Hippocampal formation (tissue), 2 donors: ENCODE measurements at regions not wholly inside any gene's neighbourhood (a gene's known extent, or its start where the extent isn't known, plus 50 kb on each side); places are given as distances from the start of the nearest gene placed in this dataset.
"Not testable (repeated sequence)": the region's sequence is repeated elsewhere in the genome, so short reads cannot be mapped to it uniquely, and the experiment has no call there.

Experiments
- DNase-seq, 2 donors: peaks; one replicate each; lab custom pipeline; 2025; lab: John Stamatoyannopoulos, UW

DNA sequence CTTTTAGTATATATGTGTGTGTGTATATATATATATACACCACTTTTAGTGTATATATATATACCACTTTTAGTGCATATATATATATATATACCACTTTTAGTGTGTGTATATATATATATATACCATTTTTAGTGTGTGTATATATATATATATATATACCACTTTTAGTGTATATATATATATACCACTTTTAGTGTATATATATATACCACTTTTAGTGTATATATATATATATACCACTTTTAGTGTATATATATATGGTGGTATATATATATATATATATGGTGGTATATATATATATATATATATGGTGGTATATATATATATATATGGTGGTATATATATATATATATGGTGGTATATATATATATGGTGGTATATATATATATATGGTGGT lies 79.5 kb upstream of the ANK3 start:
- not testable (repeated sequence) for DNase-seq

DNA sequence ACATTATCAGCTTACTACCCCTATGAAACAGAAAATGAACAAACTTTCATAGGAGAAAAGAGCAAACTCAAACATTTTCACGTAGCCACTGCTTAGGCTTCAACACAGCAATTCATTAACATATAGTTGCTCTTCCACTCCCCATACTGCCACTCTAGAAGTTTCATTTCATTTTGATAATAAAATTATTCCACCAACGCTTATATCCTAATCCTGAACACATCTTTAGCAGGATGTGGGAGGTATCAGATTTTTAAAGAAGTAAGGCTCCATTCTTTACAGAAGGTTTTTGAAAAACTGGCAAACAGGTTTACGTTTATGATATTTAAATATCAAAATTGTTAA lies 77.5 kb upstream of the ANK3 start:
- no peak for DNase-seq

DNA sequence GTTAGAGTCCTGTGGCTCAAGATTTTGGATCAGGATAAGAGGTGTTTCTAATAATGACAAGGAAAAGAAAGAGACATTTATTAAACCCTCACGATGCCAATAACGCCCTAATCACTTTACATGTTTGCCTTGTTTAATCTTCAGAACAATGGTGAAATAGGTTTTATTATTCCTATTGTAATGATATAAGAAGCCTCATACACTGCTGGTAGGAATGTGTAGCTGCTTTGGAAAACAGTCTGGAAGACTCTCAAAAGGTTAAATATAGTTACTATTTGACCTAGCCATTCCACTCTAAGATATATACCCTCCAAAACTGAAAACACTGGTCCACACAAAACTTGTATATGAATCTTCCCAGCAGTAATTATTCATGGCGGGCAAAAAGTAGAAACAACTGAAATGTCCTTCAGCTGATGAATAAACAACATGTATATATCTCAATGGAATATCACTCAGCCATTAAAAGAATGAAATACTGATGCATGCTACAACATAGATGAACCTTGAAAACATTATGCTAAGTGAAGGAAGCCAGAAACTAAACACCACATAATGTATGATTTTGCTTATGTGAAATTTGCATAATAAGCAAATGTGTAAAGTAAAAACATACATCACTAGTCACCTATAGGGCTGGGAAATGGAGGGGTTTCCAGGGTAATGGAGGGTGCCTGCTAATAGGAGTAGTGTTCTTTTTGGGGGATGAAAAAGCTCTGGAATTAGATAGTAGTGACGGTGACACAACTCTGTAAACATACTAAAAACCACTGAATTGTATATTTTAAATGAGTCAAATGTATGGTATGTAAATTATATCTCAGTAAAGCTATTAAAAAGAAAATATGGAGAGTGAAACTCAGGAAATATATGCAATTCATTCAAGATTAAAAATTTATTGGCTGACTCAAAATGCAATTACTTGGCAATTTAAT lies 76.9 kb upstream of the ANK3 start:
- no peak for DNase-seq

DNA sequence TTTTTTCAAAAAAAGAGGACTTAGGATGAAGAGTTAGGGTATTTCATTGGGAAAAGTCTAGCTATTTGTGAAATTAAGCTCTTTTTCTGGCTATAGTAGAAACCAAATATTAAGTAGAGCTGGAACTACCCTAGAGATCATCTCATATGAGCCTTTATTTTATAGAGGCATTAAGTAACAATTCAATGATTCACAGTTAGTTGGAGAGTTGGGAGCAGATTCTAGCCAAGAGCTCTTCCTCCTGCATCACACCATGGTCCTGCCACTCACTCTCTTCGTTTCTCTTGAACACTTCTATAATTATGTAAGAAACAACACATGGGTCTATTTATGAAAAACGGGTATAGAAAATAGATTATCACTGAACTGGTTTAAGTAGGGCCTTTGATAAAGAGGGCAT lies 76.1 kb upstream of the ANK3 start:
- DNase-seq = no peak

- no peak for DNase-seq
Observed at GRCh38 chr10:60464659-60465058, 75.0 kb upstream of the ANK3 start.

GRCh38 chr10:60463746-60464145 lies 74.1 kb upstream of the ANK3 start:
- no peak for DNase-seq

DNA sequence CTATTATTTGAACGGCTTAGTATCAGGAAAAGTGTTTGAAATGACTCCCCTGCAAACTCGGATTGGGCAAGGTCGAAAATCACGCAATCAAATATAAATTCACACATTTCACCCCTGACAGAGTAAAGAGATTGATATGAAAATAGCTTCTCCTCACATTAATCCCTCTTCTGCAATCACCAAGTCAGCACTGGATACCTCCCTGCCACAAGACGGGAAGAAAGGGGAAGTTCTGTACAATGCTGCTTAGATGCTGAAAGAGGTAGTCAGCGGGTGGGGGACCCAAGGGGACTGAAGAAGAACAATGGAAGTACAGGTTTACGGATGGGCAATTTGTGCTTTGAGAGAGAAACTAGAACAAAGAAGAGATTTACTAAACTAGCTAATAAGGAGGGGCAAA lies 72.0 kb upstream of the ANK3 start:
- DNase-seq = no peak

DNA sequence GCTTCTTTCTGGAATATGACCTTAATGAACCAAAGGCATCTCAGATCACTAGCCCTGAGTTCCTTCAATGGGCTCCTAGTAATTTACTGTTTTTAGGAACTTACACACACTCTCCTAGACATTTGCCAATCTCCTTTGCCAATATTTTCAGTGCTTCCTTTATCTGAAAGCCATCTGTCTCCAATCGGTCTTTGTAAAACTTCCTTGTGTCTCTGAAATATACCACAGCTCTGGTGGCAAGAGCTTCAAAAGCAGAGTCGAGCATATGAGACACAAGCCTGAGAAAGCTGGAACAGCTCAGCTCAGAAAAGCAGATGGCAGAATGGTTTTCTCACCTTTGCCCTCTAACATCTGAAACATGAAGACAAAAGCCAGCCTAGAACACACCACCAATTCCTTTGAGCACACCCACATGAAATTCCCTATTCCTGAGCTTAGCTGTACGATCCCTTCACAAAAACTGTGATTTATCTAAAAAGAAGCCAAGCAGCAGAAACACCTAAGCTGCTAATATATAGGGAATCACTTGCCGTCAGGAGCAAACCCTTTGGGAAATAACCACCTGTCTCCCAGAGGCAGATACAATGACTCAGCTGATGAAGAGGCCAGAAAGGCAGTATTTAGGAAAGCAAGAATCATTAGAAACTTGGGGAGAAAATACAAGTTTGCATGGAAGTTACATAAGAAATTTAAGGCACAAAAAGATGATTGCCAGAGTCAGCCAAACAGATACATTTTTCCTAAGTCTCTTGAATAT lies 70.2 kb upstream of the ANK3 start:
- DNase-seq = no peak

- no peak for DNase-seq
Observed at GRCh38 chr10:60456053-60456452, 66.4 kb upstream of the ANK3 start.

- DNase-seq = no peak
Observed at GRCh38 chr10:60454336-60454735, 64.7 kb upstream of the ANK3 start.

- no peak for DNase-seq
Observed at GRCh38 chr10:60453036-60453435, 63.4 kb upstream of the ANK3 start.

- DNase-seq = no peak
Observed at GRCh38 chr10:60450291-60450690, 60.6 kb upstream of the ANK3 start.

GRCh38 chr10:60448246-60448645 lies 58.6 kb upstream of the ANK3 start:
- no peak for DNase-seq

DNA sequence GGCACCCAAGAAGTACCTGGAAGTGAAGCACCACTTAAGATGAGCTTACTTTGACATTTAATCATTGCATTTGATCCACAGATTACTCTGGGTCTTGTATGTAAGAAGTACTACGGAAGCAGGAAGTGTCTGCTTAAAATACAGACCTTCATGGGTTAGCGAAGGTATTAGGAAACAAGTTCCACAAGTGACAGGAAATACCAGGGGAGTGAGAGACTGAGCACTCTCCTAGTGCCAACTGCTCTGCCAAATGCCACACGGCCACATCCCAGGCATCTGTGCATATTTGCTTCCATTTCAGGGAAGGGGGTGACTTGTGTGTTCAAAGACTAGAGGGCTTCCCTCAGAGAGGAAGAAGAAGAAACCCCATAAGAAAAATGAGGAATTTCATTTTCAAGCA lies 57.2 kb upstream of the ANK3 start:
- no peak for DNase-seq

DNA sequence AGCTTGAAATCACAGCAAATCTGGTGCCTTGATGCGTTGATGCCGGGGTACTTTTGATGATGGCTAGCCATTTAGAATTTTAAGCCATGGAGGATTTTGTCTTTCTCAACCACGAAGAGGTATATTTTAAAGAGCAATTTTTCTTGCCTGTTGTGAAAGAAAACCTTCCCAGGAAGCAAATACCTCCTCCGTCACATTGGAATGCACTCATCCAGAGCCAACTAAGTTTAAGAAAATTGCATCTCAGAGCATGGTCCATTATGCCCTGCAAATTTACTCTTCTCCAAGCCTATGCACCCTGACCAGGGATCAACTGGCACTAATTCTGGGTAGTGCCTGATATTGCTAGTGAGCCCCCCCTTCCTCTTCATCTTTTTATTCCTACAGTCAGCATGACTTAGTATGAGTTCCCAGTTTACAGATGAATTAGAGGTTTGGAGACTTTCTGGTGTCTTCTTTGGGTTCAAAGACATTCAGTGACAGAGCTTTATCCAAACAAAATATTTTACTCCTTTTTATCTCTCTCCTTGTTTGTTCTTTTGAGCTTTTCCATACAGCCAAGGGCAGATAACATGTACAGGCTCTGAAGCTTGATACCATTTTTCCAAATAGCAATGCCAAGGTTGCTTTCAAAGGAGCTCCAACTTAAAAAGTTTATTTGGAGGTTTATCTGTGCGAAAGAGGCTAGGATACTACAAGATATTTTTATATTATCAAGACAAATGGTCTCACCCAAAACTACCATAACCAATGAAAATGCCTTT lies 56.6 kb upstream of the ANK3 start:
- DNase-seq = no peak

DNA sequence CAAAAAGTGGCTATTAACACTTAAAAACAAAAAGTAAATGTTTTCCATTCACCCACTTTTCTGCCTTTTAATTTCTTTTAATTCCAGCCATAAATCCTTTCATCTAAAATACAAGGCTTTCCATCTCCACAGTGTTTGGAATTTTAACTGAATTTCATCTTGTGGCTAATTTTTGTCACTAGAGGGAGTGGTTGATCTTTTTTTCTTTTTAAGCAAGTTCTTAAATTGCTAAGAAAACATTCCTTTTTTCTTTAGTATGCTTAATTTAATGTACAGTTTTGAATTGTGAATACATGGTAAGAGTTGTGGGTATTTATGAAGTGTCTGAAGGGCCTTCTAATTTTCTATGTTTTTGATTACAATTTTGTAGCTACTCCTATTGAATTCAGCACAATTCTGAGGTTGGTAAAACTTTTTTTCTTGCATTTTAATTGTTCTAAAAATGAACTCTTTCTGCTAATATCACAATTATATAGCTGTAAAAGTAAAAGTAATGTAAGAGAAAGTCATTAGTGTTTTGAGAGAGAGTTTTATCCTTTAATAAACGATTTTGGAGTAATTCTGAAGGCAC lies 54.9 kb upstream of the ANK3 start:
- peak in 1 of 2 donors; percentile 66 for DNase-seq

GRCh38 chr10:60443346-60443745 lies 53.7 kb upstream of the ANK3 start:
- DNase-seq = no peak

GRCh38 chr10:60441515-60441914 lies 51.8 kb upstream of the ANK3 start:
- peak in 1 of 2 donors; percentile 28 for DNase-seq

- no peak for DNase-seq
Observed at GRCh38 chr10:60439641-60440040, 50.0 kb upstream of the ANK3 start.
